Activated CD8-positive, alpha-beta T cell treated with anti-CD3 and anti-CD28 coated beads for 36 hours (primary cell): ENCODE measurements at regions not wholly inside any gene's neighbourhood (a gene's known extent, or its start where the extent isn't known, plus 50 kb on each side); places are given as distances from the start of the nearest gene placed in this dataset.
A peak's percentile ranks its signal among the peaks of the same experiment; 100 is the strongest.
"Not testable (repeated sequence)": the region's sequence is repeated elsewhere in the genome, so short reads cannot be mapped to it uniquely, and the experiment has no call there.

Experiments used
- ATAC-seq: fragments of 200-7000 bp; cut with Tn5 transposase; one replicate; pipeline ENCODE4 v1.10.0; 2021; ENCODE audit warnings: mild to moderate bottlenecking, moderate library complexity
- CTCF ChIA-PET: fragments of 350-600 bp; sonication (Branson Sonifier 250); formaldehyde crosslinking; loops from one replicate; lab custom pipeline; 2021; ENCODE audit warnings: antibody characterized with exemption; lab: Charles Lee
- POLR2A ChIA-PET: fragments of 350-600 bp; sonication (Branson Sonifier 250); formaldehyde crosslinking; loops from one replicate; lab custom pipeline; 2021; ENCODE audit warnings: antibody characterized with exemption; lab: Charles Lee
- DNase-seq: peaks from one replicate; pipeline ENCODE4 v3.0.0-alpha.2; 2020
- H3K27ac Mint-ChIP-seq: one replicate; pipeline ENCODE4 v1.8.0; 2021; ENCODE audit warnings: mild to moderate bottlenecking, mixed read lengths
- H3K27me3 Mint-ChIP-seq: one replicate; pipeline ENCODE4 v1.8.0; 2021; ENCODE audit warnings: mixed read lengths
- H3K36me3 Mint-ChIP-seq: one replicate; pipeline ENCODE4 v1.8.0; 2021; ENCODE audit warnings: low read depth, mixed read lengths
- H3K4me1 Mint-ChIP-seq: one replicate; pipeline ENCODE4 v1.8.0; 2021; ENCODE audit warnings: low read depth, mixed read lengths
- H3K4me3 Mint-ChIP-seq: one replicate; pipeline ENCODE4 v1.8.0; 2021; ENCODE audit warnings: mild to moderate bottlenecking, moderate library complexity, mixed read lengths
- H3K9me3 Mint-ChIP-seq: one replicate; pipeline ENCODE4 v1.8.0; 2021; ENCODE audit warnings: mixed read lengths
- intact Hi-C: fragments of 100-400 bp; cut with micrococcal nuclease; formaldehyde crosslinking; loops from one replicate; pipeline ENCODE4 v1.10.0; 2022
- TF ChIP-seq, protein P1 (sequence below): fragments of 200-600 bp; IDR thresholded peaks from one replicate; pipeline ENCODE4 v1.8.0; 2022; ENCODE audit warnings: antibody characterized with exemption, mild to moderate bottlenecking

DNA sequence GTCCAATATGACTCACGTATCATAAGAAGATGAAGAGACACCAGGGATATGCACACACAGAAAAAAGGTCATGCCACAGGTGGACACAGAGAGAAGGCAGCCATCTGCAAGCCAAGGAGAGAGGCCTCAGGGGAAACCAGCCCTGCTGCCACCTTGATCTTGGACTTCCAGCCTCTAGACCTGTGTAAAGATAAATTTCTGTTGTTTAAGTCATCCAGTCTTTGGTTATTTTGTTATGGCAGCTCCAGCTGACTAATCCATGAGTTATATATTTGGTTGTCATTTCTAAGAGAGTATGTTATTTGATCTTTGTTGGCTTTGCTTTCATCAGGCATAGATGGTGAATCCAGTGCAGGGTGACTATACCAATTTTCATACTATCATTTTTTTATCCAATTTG lies 130.2 kb upstream of the DAP start:
- Mint-ChIP-seq H3K4me3 (no peak overlapping the region), H3K9me3 (peaks cover 4% of the 10 kb centered on the region), H3K4me1 (no peaks in the 10 kb centered on the region), H3K36me3 (no peaks in the 10 kb centered on the region), H3K27me3 (no peaks in the 10 kb centered on the region), H3K27ac (no peak overlapping the region)
- ATAC-seq (no peak), DNase-seq (no peak)
- CTCF ChIA-PET: interaction anchor here (2.3 kb wide), 1 partner anchor 27 kb away, joined by 6 read pairs; no protein-coding TSS in a partner anchor
- TF ChIP-seq, protein P1, sequence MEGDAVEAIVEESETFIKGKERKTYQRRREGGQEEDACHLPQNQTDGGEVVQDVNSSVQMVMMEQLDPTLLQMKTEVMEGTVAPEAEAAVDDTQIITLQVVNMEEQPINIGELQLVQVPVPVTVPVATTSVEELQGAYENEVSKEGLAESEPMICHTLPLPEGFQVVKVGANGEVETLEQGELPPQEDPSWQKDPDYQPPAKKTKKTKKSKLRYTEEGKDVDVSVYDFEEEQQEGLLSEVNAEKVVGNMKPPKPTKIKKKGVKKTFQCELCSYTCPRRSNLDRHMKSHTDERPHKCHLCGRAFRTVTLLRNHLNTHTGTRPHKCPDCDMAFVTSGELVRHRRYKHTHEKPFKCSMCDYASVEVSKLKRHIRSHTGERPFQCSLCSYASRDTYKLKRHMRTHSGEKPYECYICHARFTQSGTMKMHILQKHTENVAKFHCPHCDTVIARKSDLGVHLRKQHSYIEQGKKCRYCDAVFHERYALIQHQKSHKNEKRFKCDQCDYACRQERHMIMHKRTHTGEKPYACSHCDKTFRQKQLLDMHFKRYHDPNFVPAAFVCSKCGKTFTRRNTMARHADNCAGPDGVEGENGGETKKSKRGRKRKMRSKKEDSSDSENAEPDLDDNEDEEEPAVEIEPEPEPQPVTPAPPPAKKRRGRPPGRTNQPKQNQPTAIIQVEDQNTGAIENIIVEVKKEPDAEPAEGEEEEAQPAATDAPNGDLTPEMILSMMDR: no peak
- POLR2A ChIA-PET: no interaction called here
- intact Hi-C loops: no loop called here

DNA sequence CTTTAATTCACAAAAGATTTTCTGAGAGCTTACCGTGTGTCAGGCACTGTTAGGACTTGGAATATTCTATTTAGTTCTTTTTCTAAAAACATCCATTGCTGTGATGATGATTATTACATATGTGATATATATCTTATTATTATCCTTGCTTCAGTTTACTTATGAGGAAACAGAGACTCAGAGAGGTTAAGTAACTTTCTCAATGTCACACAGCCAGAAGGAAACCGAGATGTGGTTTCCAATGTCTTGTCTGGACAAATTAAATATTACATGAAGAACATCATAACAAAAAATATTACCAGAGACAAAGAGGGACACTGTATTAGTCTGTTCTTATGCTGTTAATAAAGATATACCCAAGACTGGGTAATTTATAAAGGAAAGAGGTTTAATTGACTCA lies 125.5 kb upstream of the DAP start:
- DNase-seq (no peak), ATAC-seq (no peak)
- no peaks in the 10 kb centered on the region for H3K4me1 Mint-ChIP-seq
- intact Hi-C loops: no loop called here
- H3K9me3 Mint-ChIP-seq: peaks cover 4% of the 10 kb centered on the region
- POLR2A ChIA-PET: no interaction called here
- no peak overlapping the region for H3K4me3 Mint-ChIP-seq
- CTCF ChIA-PET: no interaction called here
- no peak overlapping the region for H3K27ac Mint-ChIP-seq
- no peaks in the 10 kb centered on the region for H3K27me3 Mint-ChIP-seq
- no peaks in the 10 kb centered on the region for H3K36me3 Mint-ChIP-seq
- TF ChIP-seq, protein P1: no peak

DNA sequence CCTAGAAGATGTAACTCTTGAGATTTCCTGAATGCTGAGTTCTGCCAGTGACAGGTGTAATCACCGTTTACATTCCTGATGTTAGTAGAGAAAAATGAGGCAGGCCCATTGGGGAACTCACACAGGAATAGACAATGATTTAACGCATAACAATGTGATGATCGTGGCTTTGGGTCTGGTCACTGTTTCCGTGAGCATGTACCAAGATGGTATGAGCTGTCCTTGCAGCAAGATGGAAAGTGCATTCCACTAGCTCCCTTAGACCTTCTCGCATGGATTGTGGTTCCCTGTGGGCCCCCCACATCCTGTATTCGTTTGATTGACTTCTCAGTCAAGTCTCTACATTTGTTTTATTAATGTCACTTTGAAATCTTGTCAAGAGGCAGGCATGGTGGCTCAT lies 124.0 kb upstream of the DAP start:
- no peaks in the 10 kb centered on the region for H3K36me3 Mint-ChIP-seq
- DNase-seq (peak; percentile 24), ATAC-seq (no peak)
- no peak overlapping the region for H3K4me3 Mint-ChIP-seq
- intact Hi-C loops: no loop called here
- H3K27me3 Mint-ChIP-seq: peaks cover 3% of the 10 kb centered on the region
- POLR2A ChIA-PET: interaction anchor here (0.8 kb wide), 1 partner anchor 10 kb away, joined by 3 read pairs; no protein-coding TSS in a partner anchor
- H3K4me1 Mint-ChIP-seq: no peaks in the 10 kb centered on the region
- TF ChIP-seq, protein P1: no peak
- CTCF ChIA-PET: interaction anchor here (1.6 kb wide), 1 partner anchor 13 kb away, joined by 3 read pairs; no protein-coding TSS in a partner anchor
- H3K9me3 Mint-ChIP-seq: no peaks in the 10 kb centered on the region
- H3K27ac Mint-ChIP-seq: no peak overlapping the region

DNA sequence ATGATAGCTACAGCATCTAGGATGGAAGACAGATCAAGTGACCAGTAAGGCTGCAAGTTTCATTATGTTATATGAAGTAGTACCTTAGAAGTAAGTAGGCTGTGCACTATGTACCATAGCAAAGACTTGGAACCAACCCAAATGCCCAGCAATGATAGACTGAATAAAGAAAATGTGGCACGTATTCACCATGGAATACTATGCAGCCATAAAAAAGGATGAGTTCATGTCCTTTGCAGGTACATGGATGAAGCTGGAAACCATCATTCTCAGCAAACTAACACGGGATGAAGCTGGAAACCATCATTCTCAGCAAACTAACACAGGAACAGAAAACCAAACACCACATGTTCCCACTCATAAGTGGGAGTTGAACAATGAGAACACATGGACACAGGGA lies 122.9 kb upstream of the DAP start:
- H3K4me1 Mint-ChIP-seq, H3K27me3 Mint-ChIP-seq, H3K36me3 Mint-ChIP-seq, H3K4me3 Mint-ChIP-seq, ATAC-seq, H3K27ac Mint-ChIP-seq, intact Hi-C loops, H3K9me3 Mint-ChIP-seq, DNase-seq: not testable (repeated sequence)
- CTCF ChIA-PET: interaction anchor here (1.6 kb wide), 1 partner anchor 14 kb away, joined by 3 read pairs; no protein-coding TSS in a partner anchor
- POLR2A ChIA-PET: interaction anchor here (0.8 kb wide), 1 partner anchor 9 kb away, joined by 3 read pairs; no protein-coding TSS in a partner anchor

DNA sequence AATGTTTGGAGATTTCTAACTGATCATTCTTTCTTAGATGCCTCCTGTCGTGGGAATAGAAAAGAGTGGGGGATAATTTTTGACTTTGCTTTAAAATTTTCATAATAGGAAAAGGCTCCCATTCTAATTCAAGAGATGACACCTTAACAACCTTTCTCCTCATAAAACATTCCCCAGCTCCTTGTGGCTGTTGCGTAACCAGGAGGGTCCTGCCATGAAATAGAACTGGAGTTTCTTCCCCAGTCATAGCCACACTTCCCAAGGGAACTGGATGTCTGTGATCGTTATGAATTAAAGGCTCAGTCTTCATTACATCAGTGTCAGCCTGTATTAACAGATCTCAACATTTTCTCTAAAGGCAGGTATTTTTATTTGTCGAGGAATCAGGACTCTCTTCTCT lies 119.9 kb upstream of the DAP start:
- Mint-ChIP-seq H3K27me3 (peaks cover 8% of the 10 kb centered on the region), H3K36me3 (no peaks in the 10 kb centered on the region), H3K4me1 (no peaks in the 10 kb centered on the region), H3K9me3 (no peaks in the 10 kb centered on the region), H3K4me3 (no peak overlapping the region), H3K27ac (no peak overlapping the region)
- CTCF ChIA-PET: no interaction called here
- DNase-seq (no peak), ATAC-seq (no peak)
- TF ChIP-seq, protein P1: no peak
- intact Hi-C loops: no loop called here
- POLR2A ChIA-PET: no interaction called here

DNA sequence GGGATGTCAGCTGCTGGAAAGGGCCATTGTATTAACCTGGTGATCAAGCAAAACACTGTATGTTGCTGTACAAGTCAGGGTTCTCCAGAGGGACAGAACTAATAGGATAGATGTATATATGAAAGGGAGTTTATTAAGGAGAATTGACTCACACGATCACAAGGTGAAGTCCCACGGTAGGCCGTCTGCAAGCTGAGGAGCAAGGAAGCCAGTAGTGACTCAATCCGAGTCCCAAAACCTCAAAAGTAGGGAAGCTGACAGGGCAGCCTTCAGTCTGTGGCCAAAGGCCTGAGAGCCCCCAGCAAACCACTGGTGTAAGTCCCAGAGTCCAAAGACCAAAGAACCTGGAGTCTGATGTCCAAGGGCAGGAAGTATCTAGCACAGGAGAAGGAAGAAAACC lies 116.0 kb upstream of the DAP start:
- CTCF ChIA-PET: interaction anchor here (1.0 to 1.2 kb wide), 3 partner anchors 10 to 20 kb away, joined by 3 to 5 read pairs (median 4); no protein-coding TSS in a partner anchor
- not testable (repeated sequence) for ATAC-seq

More for the DNA sequence above, 116.0 kb upstream of the DAP start:
- intact Hi-C loops, H3K4me1 Mint-ChIP-seq, H3K4me3 Mint-ChIP-seq, H3K36me3 Mint-ChIP-seq, H3K9me3 Mint-ChIP-seq, POLR2A ChIA-PET, DNase-seq, H3K27ac Mint-ChIP-seq: not testable (repeated sequence)
- H3K27me3 Mint-ChIP-seq: peaks cover 13% of the 10 kb centered on the region
